HG03520 (cell line): ENCODE measurements at regions not wholly inside any gene's neighbourhood (a gene's known extent, or its start where the extent isn't known, plus 50 kb on each side); places are given as distances from the start of the nearest gene placed in this dataset.
"Not testable (repeated sequence)": the region's sequence is repeated elsewhere in the genome, so short reads cannot be mapped to it uniquely, and the experiment has no call there.

Source experiments
- ATAC-seq: cut with Tn5 transposase; IDR thresholded peaks from one replicate; pipeline ENCODE4 v1.9.1; 2021; ENCODE audit warnings: mild to moderate bottlenecking, moderate library complexity; ENCODE audit not compliant: unreplicated experiment

DNA sequence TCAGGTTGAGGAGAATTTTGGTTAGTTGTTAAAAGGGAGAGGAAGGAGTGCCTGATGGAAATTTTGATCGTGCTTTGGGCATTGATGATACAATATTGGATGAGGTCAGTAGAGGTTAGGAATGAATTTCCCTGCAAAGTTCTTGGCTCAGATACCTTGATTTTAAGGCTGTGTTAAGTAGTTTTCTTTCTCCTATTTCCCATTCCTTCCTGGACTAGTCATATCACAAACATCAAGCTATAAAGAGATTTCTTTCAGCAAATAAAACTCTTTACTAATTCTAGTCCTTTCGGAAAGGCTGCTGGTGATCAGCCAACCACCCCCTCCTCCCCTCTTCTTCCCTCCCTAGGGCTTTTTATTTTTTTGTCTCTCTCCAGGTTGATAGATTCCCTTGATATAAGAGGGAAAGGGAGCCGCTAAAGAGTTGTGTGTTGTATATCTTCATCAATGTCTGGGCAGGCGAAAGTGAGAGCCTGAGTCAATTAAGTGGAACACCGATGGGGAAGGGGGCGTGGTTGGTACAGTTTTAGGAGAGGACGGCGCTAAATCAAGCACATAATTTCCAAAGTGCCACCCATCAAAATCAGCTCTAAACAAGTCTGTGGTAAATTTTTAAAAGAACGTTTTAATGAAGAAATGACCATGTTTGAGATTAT lies 100.1 kb upstream of the PLXNA2 start:
- ATAC-seq: no peak

DNA sequence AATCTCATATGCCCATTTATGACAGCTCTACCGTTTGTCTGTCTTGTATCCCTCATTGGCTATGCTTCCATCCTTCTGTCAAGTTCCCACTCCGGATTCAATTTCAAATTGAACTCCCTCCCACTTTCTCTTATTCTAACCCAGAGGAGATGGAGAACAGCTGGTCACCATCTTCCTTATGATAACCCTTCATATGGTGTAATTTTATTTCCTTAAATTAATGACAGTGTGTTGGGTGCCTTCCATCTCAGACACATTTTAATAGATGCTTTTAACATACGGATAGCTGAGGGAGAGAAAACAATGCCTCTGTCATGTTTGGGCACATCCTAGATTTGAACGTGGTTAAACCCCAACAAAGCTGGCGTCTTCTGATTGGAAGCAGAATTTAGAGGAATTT lies 103.0 kb upstream of the PLXNA2 start:
- no peak for ATAC-seq

DNA sequence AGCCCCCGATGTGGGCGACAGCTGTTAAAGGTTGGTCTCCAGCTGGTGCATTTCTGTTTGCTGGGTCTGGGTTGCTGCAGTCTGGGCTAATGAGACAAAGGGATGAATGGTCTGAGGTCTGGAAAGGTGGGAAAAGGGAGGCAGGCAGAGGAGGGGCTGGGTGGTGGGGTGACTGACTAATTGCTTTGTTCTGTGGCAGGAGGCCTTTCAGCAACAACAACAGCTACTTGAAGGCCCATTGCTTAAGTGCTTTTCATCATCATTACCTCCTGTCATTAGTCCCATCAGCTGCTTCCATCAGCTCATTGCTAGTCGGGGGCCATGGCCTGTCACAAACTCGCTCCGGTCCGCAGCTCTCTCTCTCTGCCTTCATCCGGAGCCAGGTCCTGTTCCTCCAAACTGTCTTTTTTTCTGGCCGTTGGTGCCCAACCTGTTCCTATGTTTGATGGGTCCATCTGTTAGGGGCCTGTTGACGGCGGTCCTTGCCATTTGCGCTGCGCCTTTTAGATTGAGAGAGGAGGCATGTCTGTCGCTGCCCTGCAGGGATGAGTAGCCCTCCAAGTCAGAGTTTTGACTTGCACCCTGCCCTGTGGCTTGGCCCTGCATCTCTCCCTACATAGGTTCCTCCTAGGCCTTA lies 105.6 kb upstream of the PLXNA2 start:
- ATAC-seq: no peak

GRCh38 chr1:208350815-208351214 lies 106.6 kb upstream of the PLXNA2 start:
- ATAC-seq: no peak

GRCh38 chr1:208351838-208352237 lies 107.7 kb upstream of the PLXNA2 start:
- no peak for ATAC-seq

GRCh38 chr1:208353797-208354196 lies 109.6 kb upstream of the PLXNA2 start:
- not testable (repeated sequence) for ATAC-seq

DNA sequence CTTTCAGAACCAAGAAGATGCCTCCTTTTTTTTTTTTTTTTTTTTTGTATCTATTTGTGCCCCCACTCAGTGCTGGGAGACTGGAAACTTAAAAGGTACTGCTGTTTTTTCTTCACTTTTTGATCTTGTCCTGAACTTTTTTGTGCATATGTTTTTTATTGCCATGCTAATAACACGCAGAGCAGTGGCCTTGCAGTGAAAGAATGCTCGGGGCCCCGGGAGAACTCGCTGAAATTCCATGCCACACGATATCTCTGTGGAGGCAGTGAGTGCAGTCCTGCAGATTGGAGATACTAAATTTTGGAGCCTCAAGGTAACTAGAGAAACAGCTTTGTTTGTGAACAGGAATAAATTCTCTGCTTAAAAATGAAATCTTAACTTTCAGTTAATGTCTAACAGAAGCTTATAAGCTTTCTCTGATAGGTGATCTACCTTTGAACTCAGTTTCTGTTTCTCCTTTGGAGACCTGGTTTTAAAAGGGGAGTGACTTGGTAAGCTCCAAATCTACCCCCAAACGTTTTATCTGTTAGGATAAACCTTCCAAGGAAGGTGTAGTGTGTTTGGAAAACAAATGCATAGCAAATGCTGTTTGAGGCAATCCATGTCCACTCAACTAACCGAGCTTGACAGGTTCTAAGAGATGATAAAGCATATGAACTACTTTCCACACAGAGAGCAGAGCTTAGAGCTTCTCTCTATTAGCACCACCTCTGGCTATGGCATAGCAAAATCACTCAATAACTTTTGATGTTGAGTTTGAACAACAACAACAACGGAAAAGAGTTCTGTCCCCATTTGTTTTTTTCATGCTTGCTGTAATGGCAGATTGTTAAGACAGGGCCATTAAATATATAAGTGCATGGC lies 113.7 kb upstream of the PLXNA2 start:
- no peak for ATAC-seq

- no peak for ATAC-seq
These were observed 114.5 kb upstream of the PLXNA2 start for GRCh38 chr1:208358651-208359050.

DNA sequence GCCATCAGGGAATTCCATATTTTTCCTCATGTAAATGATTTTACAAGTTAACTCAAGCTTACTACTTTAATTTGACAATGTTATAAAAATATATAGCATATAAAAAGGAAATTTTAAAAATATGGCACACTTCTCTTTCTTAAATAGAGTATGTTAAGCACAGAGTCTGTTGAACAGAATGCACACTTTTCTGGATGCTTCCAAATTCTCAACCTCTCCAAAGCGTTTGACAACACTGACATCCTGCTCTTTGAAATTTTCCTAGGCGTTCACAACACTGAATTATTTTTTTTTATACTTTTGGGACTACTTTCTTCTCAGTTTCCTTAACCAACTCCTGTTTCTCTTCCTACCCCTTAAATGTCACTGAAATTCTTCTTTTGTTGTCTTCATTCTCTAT lies 117.8 kb upstream of the PLXNA2 start:
- no peak for ATAC-seq

DNA sequence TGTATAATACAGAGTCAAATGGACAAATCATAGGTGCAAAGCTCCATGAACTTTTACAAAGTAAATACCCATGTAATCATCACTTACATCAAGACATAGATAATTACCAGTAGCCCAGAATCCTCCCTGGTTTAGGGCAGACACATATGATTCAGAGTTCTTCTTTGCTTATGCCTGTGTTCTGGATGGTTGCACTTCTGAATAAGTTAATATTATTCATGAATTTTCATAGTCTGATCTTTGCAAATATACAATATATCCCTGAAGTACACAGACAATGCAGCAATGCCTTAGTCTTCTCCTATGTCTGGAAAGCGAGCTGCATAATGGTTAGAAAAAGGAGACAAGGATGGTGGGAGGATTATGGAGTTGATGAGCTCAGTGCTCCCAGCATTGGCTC lies 122.4 kb upstream of the PLXNA2 start:
- ATAC-seq: no peak

DNA sequence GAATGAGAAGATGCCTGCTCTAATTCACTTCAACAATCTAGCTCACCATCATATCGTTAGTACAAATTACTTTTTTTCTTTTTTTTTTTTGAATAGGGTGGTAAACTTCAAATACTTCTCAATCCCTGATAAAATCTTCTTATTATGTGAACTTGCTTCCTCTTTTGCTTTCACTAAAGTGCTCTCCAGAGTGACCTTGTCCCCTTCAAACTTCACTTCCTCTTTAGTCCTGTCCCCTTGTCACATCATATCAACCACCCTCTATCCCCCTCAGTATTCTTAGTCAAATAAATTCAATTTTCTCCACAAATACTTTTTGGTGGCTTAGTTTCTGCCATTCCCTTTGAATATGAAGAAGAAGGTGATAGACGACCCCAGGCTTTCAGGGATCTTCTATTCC lies 124.9 kb upstream of the PLXNA2 start:
- ATAC-seq: no peak

- ATAC-seq: no peak
These were observed 125.5 kb upstream of the PLXNA2 start for GRCh38 chr1:208369658-208370057.

- ATAC-seq: no peak
These were observed 130.3 kb upstream of the PLXNA2 start for GRCh38 chr1:208374391-208374941.

GRCh38 chr1:208381481-208381880 lies 137.3 kb upstream of the PLXNA2 start:
- no peak for ATAC-seq

DNA sequence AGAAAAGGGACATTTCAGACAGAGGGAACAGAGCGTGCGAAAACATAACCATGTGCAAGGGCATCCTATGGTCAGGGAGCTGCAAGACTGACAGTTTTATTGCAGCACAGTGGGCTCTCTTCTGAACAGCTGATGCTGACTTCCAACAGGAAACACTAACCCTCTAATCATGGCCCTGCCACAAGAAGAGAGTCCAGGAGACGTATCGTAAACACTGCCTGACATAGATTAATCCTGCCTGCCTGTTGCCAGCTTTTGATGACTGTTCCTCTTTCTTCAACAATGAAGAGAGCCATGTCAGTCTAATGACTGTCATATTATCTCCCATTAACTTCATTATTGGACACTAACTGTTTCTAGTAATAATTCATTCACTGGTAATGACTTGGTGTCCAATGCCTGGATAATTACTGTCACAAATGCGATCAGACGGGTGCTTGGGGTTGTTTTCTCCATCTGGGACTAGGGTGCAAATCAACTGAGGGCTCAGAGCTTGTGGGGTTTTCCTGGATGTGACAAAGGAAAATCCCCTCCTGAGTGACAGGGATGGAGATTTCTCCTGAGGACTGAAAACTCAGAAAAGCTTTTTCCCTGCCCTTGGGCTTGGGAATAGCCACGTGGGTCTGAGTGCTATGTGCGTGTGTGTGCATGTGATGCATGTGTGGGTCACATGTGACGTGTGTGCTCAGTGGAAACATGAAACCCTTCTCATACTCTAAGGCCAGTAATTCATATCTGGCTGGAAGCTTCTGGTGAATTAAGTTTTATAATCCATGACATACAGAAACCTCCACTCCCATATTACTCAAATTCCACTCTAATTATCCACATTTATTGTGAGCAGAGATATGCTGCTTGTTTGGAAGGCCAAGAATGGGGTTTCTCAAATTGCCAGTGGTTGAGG lies 144.0 kb upstream of the PLXNA2 start:
- ATAC-seq: no peak

- ATAC-seq: no peak
These were observed 149.2 kb upstream of the PLXNA2 start for GRCh38 chr1:208393416-208393815.

DNA sequence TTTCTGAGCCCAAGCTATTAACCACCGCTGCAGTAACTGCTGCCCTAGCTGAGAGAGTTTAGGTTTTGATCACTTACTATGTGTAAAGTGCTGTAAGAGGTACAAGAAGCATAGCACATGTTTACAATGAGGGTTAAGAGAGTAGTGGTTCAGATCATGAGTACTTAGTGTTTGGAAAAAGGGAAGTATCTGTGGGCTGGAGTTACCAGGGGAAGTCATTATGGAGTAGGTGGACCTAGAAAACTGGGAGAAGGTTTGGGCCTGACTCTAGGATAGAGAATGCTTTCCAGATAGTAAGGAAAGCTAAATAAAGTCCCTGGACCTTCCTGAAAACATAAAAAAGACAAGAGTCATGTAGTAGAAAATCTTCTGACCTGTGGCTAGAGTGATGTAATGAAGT lies 149.6 kb upstream of the PLXNA2 start:
- no peak for ATAC-seq

DNA sequence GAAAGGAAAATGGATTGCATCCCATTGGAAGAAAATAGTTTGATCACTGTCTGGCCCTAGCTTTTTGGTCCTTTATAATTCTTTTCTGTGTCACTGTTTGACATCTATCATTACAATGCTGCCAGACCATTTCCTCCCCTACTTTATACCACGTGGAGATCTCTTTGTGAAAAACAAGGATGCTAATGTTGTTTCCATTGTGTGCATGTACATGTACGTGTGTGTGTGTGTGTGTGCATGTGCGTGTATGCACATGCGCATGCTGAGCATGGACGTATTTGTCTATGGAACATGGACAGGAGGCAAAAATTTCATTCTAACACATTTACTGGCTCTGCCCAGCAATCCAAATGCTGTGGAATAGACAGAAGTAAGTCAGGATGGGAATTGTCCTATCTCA lies 153.1 kb upstream of the PLXNA2 start:
- ATAC-seq: no peak

DNA sequence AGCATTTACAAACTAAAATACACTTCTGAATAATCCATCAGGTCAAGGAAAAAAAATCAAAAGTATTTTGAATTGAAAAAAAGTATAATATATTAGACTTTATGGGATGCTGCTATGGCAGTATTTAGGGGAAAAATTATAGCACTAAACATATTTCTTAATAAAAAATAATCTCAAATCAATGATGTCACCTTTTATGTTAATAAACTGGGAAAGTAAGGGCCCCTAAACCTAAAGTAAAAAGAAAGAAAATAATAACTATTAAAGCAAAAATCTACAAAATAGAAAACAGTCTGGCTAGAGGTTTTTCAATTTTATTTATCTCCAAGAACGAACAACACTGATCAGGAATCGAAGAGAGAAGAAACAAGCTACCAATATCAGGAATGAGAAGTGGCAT lies 160.8 kb upstream of the PLXNA2 start:
- no peak for ATAC-seq

DNA sequence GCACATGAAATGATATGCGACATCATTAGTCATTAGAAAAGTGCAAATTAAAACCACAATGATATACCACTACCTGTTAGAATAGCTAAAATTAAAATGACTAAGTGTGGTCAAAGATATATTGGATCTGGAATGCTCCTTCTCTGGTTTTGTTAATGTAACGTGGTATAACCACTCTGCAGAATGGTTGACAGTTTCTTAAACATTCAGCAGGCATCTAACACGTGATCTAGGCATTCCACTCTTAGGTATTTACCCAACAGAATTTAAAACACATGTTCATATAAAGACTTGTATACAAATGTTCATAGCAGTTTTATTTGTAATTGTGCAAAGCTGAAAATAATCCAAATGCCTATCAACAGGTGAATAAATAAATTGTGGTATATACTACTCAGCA lies 165.0 kb upstream of the PLXNA2 start:
- ATAC-seq: no peak

DNA sequence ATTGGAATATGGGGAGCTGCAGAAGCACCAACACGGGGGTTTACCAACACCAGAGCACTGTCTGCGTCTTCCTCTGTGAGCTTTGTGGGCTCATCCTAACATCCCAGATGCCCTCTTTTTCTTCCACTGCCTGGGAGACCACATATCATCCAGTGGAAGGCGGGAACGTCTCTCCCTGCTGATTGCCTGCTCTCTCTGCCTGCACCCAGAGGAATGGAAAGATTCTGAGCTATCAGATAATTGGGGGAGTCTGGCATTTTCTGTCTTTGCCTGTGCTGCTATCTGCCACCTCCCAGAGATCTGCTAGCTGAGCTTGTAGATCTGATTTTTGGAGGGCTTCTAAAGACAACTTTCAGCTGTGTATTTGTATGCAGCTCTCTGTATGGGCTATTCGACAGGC lies 166.2 kb upstream of the PLXNA2 start:
- ATAC-seq: no peak
